ENCODE measurements at regions not wholly inside any gene's neighbourhood (a gene's known extent, or its start where the extent isn't known, plus 50 kb on each side); places are given as distances from the start of the nearest gene placed in this dataset.

GRCh38 chr3:157838457-157838856 lies 267.8 kb downstream of the SHOX2 start:
- TF ChIP-seq CTCF (IDR thresholded peaks at IDR 0.05; ENCODE audit: low read depth, low read length, poor library complexity, severe bottlenecking) = no peak
- TF ChIP-seq EZH2phosphoT487 (IDR thresholded peaks at IDR 0.05; ENCODE audit: borderline replicate concordance, low read length) = no peak
